Upper lobe of left lung (tissue), 4 donors: ENCODE measurements at regions not wholly inside any gene's neighbourhood (a gene's known extent, or its start where the extent isn't known, plus 50 kb on each side); places are given as distances from the start of the nearest gene placed in this dataset.

Source experiments
- POLR2A ChIP-seq, 4 donors: fragments of 450-650 bp; IDR thresholded peaks; one replicate each; pipeline ENCODE4 v1.5.1; 2016 to 2017; ENCODE audit warnings: antibody characterized with exemption in 4 of 4, mild to moderate bottlenecking in 2 of 4
- TF ChIP-seq, protein P1 (sequence below), 6 experiments: fragments of 450-650 bp in 4 of 6; fragments of 200-600 bp in 2 of 6; sonication (generic) in 2 of 6; IDR thresholded peaks; one replicate each; pipeline ENCODE4 v1.5.1; 2016 to 2019; ENCODE audit warnings: antibody characterized with exemption in 6 of 6

DNA sequence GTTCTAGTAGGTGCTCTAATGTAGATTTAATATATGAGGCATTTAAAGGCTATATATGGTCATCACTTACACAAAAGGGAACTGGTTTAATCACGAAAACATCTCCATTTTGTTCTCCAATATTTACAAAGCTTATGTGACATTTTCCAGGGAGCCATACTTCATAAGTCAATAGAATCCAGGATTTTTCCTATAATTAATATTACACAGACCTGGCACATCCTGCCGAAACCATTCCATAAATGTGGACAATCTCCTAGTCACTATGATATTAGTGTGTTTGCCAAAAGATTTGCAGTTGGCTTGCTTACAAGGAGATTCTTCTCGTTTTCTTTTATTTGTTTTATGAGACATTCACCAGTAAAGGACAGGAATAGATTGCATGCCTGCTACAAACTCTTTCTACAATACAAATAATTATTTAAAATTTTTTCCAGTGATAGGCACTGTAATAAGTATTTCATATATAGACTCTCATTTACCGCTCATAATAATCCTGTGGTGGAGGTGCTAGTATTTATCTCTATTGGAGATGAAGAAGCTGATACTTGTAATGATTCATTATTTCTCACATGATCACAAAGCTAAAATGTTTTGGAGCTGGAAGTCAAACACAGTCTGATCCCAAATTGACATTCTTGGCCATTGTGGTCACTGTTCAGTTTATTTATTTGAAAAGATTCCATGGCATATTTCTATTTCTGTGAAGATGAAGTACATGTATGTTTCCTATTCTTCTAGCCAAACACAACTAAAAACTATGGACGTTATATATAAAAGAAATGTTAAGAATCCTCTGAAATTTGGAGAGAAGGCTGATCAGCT is 597.0 kb downstream of the HTR1B start:
- no peak for TF ChIP-seq POLR2A (IDR thresholded peaks at IDR 0.05)
- TF ChIP-seq, protein P1, sequence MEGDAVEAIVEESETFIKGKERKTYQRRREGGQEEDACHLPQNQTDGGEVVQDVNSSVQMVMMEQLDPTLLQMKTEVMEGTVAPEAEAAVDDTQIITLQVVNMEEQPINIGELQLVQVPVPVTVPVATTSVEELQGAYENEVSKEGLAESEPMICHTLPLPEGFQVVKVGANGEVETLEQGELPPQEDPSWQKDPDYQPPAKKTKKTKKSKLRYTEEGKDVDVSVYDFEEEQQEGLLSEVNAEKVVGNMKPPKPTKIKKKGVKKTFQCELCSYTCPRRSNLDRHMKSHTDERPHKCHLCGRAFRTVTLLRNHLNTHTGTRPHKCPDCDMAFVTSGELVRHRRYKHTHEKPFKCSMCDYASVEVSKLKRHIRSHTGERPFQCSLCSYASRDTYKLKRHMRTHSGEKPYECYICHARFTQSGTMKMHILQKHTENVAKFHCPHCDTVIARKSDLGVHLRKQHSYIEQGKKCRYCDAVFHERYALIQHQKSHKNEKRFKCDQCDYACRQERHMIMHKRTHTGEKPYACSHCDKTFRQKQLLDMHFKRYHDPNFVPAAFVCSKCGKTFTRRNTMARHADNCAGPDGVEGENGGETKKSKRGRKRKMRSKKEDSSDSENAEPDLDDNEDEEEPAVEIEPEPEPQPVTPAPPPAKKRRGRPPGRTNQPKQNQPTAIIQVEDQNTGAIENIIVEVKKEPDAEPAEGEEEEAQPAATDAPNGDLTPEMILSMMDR (IDR thresholded peaks at IDR 0.05) = no peak
